CD4-positive, alpha-beta T cell treated with Interleukin-21 for 1 hour (primary cell): ENCODE measurements at regions not wholly inside any gene's neighbourhood (a gene's known extent, or its start where the extent isn't known, plus 50 kb on each side); places are given as distances from the start of the nearest gene placed in this dataset.
A peak's percentile ranks its signal among the peaks of the same experiment; 100 is the strongest.
"Not testable (repeated sequence)": the region's sequence is repeated elsewhere in the genome, so short reads cannot be mapped to it uniquely, and the experiment has no call there.

ENCODE experiments used
- DNase-seq: peaks from one replicate; pipeline ENCODE4 v3.0.0-alpha.2; 2020

DNA sequence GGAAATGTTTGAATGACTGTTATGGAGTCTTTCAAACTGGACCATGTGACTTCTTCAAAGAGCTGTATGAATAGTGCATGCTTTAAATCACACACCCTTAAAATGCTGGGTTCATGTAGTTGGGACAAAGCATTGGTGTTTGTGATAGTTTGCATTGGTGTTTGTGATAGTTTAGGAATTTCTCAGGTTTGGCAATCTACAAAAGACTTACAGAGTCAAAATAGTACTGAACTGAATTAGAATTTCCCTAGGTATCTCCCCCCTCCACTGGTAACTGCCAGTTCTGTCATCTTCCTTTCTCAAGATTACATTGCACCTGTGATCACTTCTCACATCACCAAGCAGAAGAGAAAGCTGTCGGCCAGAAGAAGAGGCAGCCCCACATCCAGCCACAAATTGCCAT is 261.1 kb downstream of the GATA3 start:
- no peak for DNase-seq

DNA sequence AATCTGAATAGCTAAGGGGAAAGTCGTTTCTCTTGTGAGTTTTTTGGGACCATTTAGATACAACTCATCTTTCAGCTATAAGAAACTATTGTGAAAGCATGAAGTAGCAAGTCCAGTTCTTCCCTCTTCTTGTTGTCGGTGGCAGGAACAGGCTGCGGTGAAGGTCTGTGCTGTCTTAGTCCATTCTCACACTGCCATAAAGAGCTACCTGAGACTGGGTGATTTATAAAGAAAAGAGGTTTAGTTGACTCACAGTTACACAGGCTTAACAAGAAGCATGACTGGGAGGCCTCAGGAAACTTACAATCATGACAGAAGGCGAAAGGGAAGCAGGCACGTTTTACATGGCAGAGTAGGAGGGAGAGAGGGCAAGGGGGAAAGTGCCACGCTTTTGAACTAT is 261.8 kb downstream of the GATA3 start:
- DNase-seq = no peak

DNA sequence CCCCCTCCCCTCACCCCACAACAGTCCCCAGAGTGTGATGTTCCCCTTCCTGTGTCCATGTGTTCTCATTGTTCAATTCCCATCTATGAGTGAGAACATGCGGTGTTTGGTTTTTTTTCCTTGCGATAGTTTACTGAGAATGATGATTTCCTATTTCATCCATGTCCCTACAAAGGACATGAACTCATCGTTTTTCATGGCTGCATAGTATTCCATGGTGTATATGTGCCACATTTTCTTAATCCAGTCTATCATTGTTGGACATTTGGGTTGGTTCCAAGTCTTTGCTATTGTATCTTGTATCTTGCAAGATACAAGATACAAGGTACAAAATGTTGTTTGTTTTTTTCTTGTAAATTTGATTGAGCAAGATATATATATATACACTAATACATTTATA is 263.9 kb downstream of the GATA3 start:
- DNase-seq = not testable (repeated sequence)

DNA sequence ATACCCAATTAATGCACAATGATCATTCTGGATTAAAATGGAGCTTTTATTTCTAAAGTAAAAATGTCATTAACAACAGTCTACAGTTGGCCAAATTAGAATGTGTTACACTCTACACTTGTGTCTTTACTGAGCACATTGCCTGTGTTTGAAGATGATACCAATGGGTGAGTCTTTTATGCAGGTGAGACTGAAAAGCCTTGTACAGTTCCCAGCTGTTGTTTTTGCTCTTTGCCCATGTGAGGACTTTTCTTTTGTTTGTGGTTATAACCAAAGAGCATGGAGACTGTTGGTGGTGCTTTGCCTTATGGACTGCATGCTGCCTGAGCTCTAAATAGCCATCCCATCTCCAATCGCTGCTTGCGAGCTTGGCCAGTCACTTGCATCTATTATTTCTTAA is 264.5 kb downstream of the GATA3 start:
- DNase-seq = no peak

GRCh38 chr10:8319704-8320103 is 265.2 kb downstream of the GATA3 start:
- no peak for DNase-seq

DNA sequence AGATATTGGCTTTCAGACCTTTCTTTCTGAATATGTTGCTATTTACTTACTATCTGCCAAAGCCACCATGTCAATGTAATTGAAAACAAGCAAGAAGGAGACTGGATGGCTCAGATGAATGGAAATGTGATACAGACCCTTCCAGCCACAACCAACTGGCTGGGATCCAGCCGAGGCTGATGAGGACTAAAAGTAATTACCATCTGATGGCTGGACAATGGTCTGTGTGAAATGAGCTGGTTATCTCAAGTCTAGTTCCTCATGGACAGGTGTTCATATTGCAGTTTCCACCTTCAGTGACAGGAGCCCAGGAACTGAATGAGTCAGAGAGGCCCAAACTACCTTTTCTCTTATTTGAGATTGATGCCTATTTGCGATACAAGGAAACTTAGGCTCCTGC is 267.5 kb downstream of the GATA3 start:
- DNase-seq = no peak

- no peak for DNase-seq
These were observed 269.1 kb downstream of the GATA3 start for GRCh38 chr10:8323428-8324054.

- DNase-seq = no peak
These were observed 270.8 kb downstream of the GATA3 start for GRCh38 chr10:8325024-8325980.

GRCh38 chr10:8326396-8327139 is 272.1 kb downstream of the GATA3 start:
- no peak for DNase-seq

- DNase-seq = no peak
These were observed 272.6 kb downstream of the GATA3 start for GRCh38 chr10:8327140-8327423.

GRCh38 chr10:8331387-8331786 is 276.9 kb downstream of the GATA3 start:
- DNase-seq = peak; percentile 62

GRCh38 chr10:8331896-8332729 is 277.6 kb downstream of the GATA3 start:
- DNase-seq = peak; percentile 94

DNA sequence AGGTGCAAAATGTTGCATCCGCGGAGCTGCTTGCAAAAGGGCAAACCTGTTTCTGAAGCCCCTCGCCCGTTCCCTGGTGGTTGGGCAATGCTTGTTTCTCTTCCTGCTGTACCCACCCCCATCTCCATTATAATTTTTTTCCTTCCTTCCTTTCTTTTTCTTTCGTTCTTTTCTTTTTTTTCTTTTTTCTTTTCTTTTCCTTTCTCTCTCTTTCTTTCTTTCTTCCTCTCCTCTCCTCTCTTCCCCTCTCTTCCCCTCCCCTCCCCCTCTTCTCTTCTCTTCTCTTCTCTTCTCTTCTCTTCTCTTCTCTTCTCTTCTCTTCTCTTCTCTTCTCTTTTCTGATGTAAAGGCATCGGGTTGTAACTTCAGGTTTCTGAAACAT is 278.2 kb downstream of the GATA3 start:
- no peak for DNase-seq

DNA sequence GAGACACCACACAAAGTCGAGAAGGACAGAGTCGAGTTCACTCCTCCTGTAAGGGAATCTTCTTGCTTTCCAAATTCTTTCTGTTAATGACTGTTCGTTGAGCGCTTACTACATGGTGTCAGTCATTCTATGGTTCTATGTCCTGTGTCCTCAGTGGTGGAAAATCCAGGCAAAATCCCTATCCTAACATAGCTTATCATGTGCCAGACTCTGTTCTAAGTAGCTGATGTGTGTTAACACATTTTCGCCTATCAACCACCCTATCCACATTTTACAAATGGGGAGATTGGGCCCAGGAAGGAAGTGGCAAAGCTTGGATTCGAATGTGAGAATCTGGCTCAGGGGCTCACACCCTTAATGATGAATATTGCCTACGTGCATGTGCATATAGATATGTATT is 280.1 kb downstream of the GATA3 start:
- DNase-seq = no peak

GRCh38 chr10:8336629-8337331 is 282.3 kb downstream of the GATA3 start:
- peak; percentile 30 for DNase-seq

- no peak for DNase-seq
These were observed 282.8 kb downstream of the GATA3 start for GRCh38 chr10:8337332-8337651.

GRCh38 chr10:8338177-8338766 is 283.8 kb downstream of the GATA3 start:
- no peak for DNase-seq

GRCh38 chr10:8344756-8345155 is 290.3 kb downstream of the GATA3 start:
- DNase-seq = no peak

DNA sequence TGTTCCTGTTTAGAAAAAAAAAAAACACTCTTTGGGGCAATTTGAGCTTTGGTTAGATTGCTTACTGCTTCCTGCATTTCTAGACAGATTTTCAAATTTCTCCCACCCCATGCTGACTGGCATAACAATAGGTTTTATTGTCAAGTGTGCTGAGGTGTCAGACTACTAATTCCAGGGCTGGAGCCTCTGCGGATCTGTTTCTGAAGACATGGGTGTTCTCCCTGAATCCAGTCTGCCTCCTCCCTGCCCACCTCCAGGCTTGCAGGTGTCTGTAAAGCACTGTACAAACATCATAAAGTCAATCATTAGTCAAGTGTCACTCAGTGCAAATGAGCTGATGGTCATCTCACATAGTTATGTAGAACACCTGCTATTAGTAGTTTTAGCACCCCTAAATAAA is 292.4 kb downstream of the GATA3 start:
- DNase-seq = no peak

- DNase-seq = not testable (repeated sequence)
These were observed 293.1 kb downstream of the GATA3 start for GRCh38 chr10:8347614-8348013.

- no peak for DNase-seq
These were observed 295.2 kb downstream of the GATA3 start for GRCh38 chr10:8349610-8350249.
